ENCODE measurements at regions not wholly inside any gene's neighbourhood (a gene's known extent, or its start where the extent isn't known, plus 50 kb on each side); places are given as distances from the start of the nearest gene placed in this dataset.

DNA sequence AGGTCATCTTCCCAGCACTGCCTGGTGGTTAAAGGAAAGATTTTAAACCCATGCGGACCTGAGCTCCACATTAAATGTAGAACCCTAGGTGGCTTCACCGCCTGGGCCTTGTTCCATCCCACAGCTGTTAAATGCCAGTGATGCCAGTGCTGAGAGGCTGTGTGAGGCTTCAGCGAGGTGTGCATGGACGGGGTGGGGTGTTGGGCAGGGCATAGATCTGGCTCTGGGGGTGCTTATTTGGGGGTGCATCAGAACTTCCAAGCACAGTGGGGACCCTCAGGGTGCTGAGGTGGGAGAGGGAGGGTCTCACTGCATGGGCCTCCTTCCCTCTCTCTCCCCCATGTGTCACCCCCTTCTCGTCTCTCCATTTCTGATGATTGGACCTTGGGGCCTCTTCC lies 90.1 kb upstream of the B3GAT1 start:
- H4K20me1 ChIP-seq (ENCODE audit: insufficient read depth, low read length), result no peaks in the 10 kb centered on the region
- no peaks in the 10 kb centered on the region for H3F3A ChIP-seq (ENCODE audit: insufficient read depth, low read length)
- H3K36me3 ChIP-seq (ENCODE audit: insufficient read depth, low read length), result no peaks in the 10 kb centered on the region
- no peak overlapping the region for H3K9ac ChIP-seq (ENCODE audit: low read length)
- no peak overlapping the region for H3K4me3 ChIP-seq (ENCODE audit: low read depth, low read length, poor library complexity, severe bottlenecking)
- H3K9me2 ChIP-seq (ENCODE audit: low read depth, low read length), result no peaks in the 10 kb centered on the region
- H3K4me1 ChIP-seq (ENCODE audit: insufficient read depth, low read length, severe bottlenecking), result no peaks in the 10 kb centered on the region
- H2AFZ ChIP-seq (ENCODE audit: low read length), result no peak overlapping the region
- TF ChIP-seq, protein P1, sequence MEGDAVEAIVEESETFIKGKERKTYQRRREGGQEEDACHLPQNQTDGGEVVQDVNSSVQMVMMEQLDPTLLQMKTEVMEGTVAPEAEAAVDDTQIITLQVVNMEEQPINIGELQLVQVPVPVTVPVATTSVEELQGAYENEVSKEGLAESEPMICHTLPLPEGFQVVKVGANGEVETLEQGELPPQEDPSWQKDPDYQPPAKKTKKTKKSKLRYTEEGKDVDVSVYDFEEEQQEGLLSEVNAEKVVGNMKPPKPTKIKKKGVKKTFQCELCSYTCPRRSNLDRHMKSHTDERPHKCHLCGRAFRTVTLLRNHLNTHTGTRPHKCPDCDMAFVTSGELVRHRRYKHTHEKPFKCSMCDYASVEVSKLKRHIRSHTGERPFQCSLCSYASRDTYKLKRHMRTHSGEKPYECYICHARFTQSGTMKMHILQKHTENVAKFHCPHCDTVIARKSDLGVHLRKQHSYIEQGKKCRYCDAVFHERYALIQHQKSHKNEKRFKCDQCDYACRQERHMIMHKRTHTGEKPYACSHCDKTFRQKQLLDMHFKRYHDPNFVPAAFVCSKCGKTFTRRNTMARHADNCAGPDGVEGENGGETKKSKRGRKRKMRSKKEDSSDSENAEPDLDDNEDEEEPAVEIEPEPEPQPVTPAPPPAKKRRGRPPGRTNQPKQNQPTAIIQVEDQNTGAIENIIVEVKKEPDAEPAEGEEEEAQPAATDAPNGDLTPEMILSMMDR (IDR thresholded peaks at IDR 0.05; ENCODE audit: low read length), result no peak
- H3K4me2 ChIP-seq (ENCODE audit: low read length), result no peak overlapping the region
- no peaks in the 10 kb centered on the region for H3K79me2 ChIP-seq (ENCODE audit: insufficient read depth, low read length)
- no peaks in the 10 kb centered on the region for H3K9me3 ChIP-seq (ENCODE audit: low read length)
- no peak overlapping the region for H3K27ac ChIP-seq (ENCODE audit: low read depth, low read length, poor library complexity, severe bottlenecking)
- H3K27me3 ChIP-seq (ENCODE audit: insufficient read depth, low read length), result no peaks in the 10 kb centered on the region

DNA sequence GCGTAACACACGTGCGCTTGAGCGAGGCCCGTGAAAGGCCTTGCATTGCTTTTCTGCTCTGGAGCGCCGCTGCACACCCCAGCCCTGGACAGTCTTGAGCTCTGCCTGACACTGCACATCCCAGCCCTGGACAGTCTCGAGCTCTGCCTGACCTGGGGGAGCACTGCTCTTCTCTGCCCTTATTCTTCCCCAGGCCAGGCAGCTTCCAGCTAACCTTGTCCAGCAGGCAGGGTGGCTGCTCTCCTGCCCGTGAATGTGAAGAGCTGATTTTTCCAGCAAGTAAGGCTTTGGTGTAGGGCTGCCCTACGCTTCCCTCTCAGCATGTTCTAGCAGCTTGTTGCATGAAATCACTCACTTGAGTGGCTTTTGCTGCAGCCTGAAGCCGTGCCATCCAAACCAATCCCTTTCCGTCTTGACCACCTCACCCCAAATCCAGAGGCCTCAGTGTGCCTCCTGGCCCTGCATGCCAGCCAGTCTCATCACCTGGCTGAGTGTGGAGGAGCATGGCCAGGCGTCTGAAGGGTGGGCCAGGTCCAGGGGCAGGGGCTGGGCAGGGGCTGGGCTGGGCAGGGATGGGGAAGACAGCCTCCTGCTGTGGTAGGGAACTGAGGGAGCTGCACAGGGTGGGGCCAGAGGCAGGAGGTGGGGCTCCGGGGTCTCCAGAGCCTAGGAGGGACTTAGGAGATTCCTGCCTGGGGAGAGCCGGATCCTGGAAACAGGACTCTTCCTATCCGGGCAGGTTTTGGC lies 89.5 kb upstream of the B3GAT1 start:
- Histone ChIP-seq H3K9me2 (ENCODE audit: low read depth, low read length) (no peaks in the 10 kb centered on the region), H3K36me3 (ENCODE audit: insufficient read depth, low read length) (no peaks in the 10 kb centered on the region), H3K27me3 (ENCODE audit: insufficient read depth, low read length) (no peaks in the 10 kb centered on the region)

GRCh38 chr11:134500621-134501020 lies 88.6 kb upstream of the B3GAT1 start:
- Histone ChIP-seq H3K27ac (ENCODE audit: low read depth, low read length, poor library complexity, severe bottlenecking) (no peak overlapping the region), H3K4me1 (ENCODE audit: insufficient read depth, low read length, severe bottlenecking) (no peaks in the 10 kb centered on the region), H3K9me2 (ENCODE audit: low read depth, low read length) (no peaks in the 10 kb centered on the region), H3K4me3 (ENCODE audit: low read depth, low read length, poor library complexity, severe bottlenecking) (no peak overlapping the region), H3F3A (ENCODE audit: insufficient read depth, low read length) (no peaks in the 10 kb centered on the region), H3K27me3 (ENCODE audit: insufficient read depth, low read length) (no peaks in the 10 kb centered on the region), H3K4me2 (ENCODE audit: low read length) (no peak overlapping the region), H3K9me3 (ENCODE audit: low read length) (no peaks in the 10 kb centered on the region), H3K9ac (ENCODE audit: low read length) (no peak overlapping the region), H3K36me3 (ENCODE audit: insufficient read depth, low read length) (no peaks in the 10 kb centered on the region), H4K20me1 (ENCODE audit: insufficient read depth, low read length) (no peaks in the 10 kb centered on the region), H2AFZ (ENCODE audit: low read length) (no peak overlapping the region), H3K79me2 (ENCODE audit: insufficient read depth, low read length) (no peaks in the 10 kb centered on the region)
- no peak for TF ChIP-seq EZH2 (IDR thresholded peaks at IDR 0.05; ENCODE audit: borderline replicate concordance, low read length)
- TF ChIP-seq, protein P1 (IDR thresholded peaks at IDR 0.05; ENCODE audit: low read length), result no peak

More for the DNA sequence above, 89.5 kb upstream of the B3GAT1 start:
- Histone ChIP-seq H3F3A (ENCODE audit: insufficient read depth, low read length) (no peaks in the 10 kb centered on the region), H3K4me3 (ENCODE audit: low read depth, low read length, poor library complexity, severe bottlenecking) (no peak overlapping the region), H3K4me1 (ENCODE audit: insufficient read depth, low read length, severe bottlenecking) (no peaks in the 10 kb centered on the region), H3K4me2 (ENCODE audit: low read length) (no peak overlapping the region), H3K9me3 (ENCODE audit: low read length) (no peaks in the 10 kb centered on the region), H3K9ac (ENCODE audit: low read length) (no peak overlapping the region), H3K79me2 (ENCODE audit: insufficient read depth, low read length) (no peaks in the 10 kb centered on the region), H2AFZ (ENCODE audit: low read length) (no peak overlapping the region), H3K27ac (ENCODE audit: low read depth, low read length, poor library complexity, severe bottlenecking) (no peak overlapping the region), H4K20me1 (ENCODE audit: insufficient read depth, low read length) (no peaks in the 10 kb centered on the region)
- TF ChIP-seq EZH2 (IDR thresholded peaks at IDR 0.05; ENCODE audit: borderline replicate concordance, low read length), result no peak
- TF ChIP-seq, protein P1 (IDR thresholded peaks at IDR 0.05; ENCODE audit: low read length), result no peak

All from OCI-LY1 (cell line).